B cell (primary cell): ENCODE measurements at regions not wholly inside any gene's neighbourhood (a gene's known extent, or its start where the extent isn't known, plus 50 kb on each side); places are given as distances from the start of the nearest gene placed in this dataset.
"Not testable (repeated sequence)": the region's sequence is repeated elsewhere in the genome, so short reads cannot be mapped to it uniquely, and the experiment has no call there.

Experiments
- CTCF ChIP-seq: fragments of 200-600 bp; IDR thresholded peaks from one replicate; pipeline ENCODE4 v1.8.0; 2022; ENCODE audit warnings: antibody characterized with exemption, mild to moderate bottlenecking
- EZH2 ChIP-seq: IDR thresholded peaks from 2 replicates; pipeline ENCODE4 v1.6.1; 2012; ENCODE audit warnings: borderline replicate concordance, low read depth, mild to moderate bottlenecking, moderate library complexity, low read length; ENCODE audit not compliant: insufficient read depth, poor library complexity, severe bottlenecking

GRCh38 chr2:242130682-242131081, 261.2 kb downstream of the RTP5 start:
- TF ChIP-seq CTCF, EZH2: not testable (repeated sequence)
